ENCODE measurements at regions not wholly inside any gene's neighbourhood (a gene's known extent, or its start where the extent isn't known, plus 50 kb on each side); places are given as distances from the start of the nearest gene placed in this dataset.

DNA sequence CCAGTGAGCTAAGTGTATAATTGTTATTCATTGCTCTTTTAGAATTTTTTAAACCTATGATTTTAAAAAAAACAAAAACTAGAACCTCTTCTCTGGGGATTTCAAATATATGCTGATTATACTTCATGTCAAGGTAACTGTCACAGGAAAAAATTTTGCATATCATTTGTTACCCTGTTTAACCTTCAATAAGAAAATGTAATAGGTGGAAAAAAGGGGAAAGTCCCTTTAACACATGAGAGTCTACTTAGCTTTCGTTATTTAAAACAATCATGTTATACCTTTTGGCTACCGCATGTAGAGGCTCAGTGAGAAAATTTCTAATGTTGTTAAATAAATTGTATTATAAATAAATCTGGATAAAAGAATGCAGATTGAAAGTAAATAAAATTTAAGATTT is 190.1 kb upstream of the AKR1E2 start:
- no TSS peak for BruUV-seq (replicated peaks)
- 7% methylated on average over 2 of the region's 2 CpGs for WGBS (ENCODE audit: insufficient coverage, low coverage, missing lambda C conversion rate)
- CTCF ChIA-PET (ENCODE audit: low intra/inter-chr PET ratio) = no interaction called here

DNA sequence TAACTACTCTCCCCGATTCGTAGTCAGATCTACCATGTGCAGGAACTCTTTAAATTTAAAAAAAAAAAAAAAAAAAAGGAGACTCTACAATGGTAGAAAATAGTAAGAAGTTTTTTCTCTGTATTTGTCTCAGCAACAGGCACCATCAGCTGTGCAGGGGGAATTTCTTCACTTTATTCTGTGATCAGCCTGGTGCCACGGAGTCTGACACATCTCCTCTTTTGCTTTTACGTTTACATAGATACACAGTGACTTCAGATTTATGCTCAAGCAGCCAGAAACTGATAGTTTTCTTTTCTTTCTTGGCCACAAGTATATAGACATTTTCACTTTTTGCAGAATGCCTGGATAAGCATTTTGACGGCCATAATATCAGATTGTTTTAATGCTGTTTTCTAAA is 190.6 kb upstream of the AKR1E2 start:
- POLR2A ChIA-PET = no interaction called here
- TF ChIP-seq ZSCAN29 (IDR thresholded peaks at IDR 0.05) (no peak), ZNF184 (CRISPR knock-in tag; IDR thresholded peaks at IDR 0.05) (no peak), TAL1 (IDR thresholded peaks at IDR 0.05) (no peak), MCM2 (IDR thresholded peaks at IDR 0.05; ENCODE audit: low read depth) (no peak), THRAP3 (IDR thresholded peaks at IDR 0.05; ENCODE audit: borderline replicate concordance) (no peak), POLR2AphosphoS5 (IDR thresholded peaks at IDR 0.05; ENCODE audit: control insufficient read depth, insufficient read depth, low read depth, low read length) (no peak), TRIM24 (IDR thresholded peaks at IDR 0.05) (no peak), PPARD (CRISPR knock-in tag; IDR thresholded peaks at IDR 0.05) (no peak)
- TF ChIP-seq, protein P1, sequence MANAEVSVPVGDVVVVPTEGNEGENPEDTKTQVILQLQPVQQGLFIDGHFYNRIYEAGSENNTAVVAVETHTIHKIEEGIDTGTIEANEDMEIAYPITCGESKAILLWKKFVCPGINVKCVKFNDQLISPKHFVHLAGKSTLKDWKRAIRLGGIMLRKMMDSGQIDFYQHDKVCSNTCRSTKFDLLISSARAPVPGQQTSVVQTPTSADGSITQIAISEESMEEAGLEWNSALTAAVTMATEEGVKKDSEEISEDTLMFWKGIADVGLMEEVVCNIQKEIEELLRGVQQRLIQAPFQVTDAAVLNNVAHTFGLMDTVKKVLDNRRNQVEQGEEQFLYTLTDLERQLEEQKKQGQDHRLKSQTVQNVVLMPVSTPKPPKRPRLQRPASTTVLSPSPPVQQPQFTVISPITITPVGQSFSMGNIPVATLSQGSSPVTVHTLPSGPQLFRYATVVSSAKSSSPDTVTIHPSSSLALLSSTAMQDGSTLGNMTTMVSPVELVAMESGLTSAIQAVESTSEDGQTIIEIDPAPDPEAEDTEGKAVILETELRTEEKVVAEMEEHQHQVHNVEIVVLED (CRISPR knock-in tag; IDR thresholded peaks at IDR 0.05) = no peak
- TF ChIP-seq, protein P2, sequence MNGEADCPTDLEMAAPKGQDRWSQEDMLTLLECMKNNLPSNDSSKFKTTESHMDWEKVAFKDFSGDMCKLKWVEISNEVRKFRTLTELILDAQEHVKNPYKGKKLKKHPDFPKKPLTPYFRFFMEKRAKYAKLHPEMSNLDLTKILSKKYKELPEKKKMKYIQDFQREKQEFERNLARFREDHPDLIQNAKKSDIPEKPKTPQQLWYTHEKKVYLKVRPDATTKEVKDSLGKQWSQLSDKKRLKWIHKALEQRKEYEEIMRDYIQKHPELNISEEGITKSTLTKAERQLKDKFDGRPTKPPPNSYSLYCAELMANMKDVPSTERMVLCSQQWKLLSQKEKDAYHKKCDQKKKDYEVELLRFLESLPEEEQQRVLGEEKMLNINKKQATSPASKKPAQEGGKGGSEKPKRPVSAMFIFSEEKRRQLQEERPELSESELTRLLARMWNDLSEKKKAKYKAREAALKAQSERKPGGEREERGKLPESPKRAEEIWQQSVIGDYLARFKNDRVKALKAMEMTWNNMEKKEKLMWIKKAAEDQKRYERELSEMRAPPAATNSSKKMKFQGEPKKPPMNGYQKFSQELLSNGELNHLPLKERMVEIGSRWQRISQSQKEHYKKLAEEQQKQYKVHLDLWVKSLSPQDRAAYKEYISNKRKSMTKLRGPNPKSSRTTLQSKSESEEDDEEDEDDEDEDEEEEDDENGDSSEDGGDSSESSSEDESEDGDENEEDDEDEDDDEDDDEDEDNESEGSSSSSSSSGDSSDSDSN (IDR thresholded peaks at IDR 0.05; ENCODE audit: borderline replicate concordance in 1 of 2, low read depth in 2 of 2, low read length in 2 of 2) = no peak

More for the DNA sequence above, 190.1 kb upstream of the AKR1E2 start:
- intact Hi-C loops (cut with micrococcal nuclease) = no loop called here
- Histone ChIP-seq H3K4me2 (ENCODE audit: insufficient read depth, low read length) (no peak overlapping the region), H3K9ac (ENCODE audit: insufficient read depth in 1 of 2, low read depth in 2 of 2, low read length in 2 of 2) (no peak overlapping the region), H3K79me2 (ENCODE audit: control insufficient read depth, insufficient read depth, low read length) (no peaks in the 10 kb centered on the region), H3K4me1 (replicated peaks in 1 of 2; ENCODE audit: control insufficient read depth in 2 of 2, insufficient read depth in 2 of 2, low read length in 2 of 2) (no peaks in the 10 kb centered on the region), H3K27me3 (ENCODE audit: control insufficient read depth in 2 of 2, insufficient read depth in 2 of 2, low read length in 2 of 2) (peaks cover 2 to 16% of the 10 kb centered on the region in 2 experiments; a peak in 3 of 5 replicates), H3K9me3 (replicated peaks; ENCODE audit: control insufficient read depth, insufficient read depth, low read depth, low read length) (no peaks in the 10 kb centered on the region), H3K4me3 (no peak overlapping the region), H4K20me1 (replicated peaks; ENCODE audit: control insufficient read depth, insufficient read depth, low read length) (no peaks in the 10 kb centered on the region), H2AFZ (ENCODE audit: low read depth, low read length) (no peak overlapping the region), H3K27ac (ENCODE audit: extremely low read depth, low read depth, low read length) (no peak overlapping the region), H3K9me1 (ENCODE audit: control insufficient read depth, insufficient read depth, low read length) (no peaks in the 10 kb centered on the region), H3K36me3 (ENCODE audit: control insufficient read depth, insufficient read depth, low read length) (no peaks in the 10 kb centered on the region)
- in situ Hi-C loops (cut with MboI) = no loop called here
- DNase-seq (ENCODE audit: extremely low read depth in 1 of 4, low spot score in 3 of 4) = no peak
- no peak for FAIRE-seq
- TF ChIP-seq ZKSCAN3 (CRISPR knock-in tag; IDR thresholded peaks at IDR 0.05) (no peak), CREBBP (IDR thresholded peaks at IDR 0.05; ENCODE audit: low read depth, low read length) (no peak), BACH1 (tag; IDR thresholded peaks at IDR 0.05) (no peak), FUS (optimal IDR thresholded peaks at IDR 0.05; ENCODE audit: low read depth, low read length) (no peak), MAZ (CRISPR knock-in tag; conservative IDR thresholded peaks at IDR 0.05 in 1 of 2, IDR thresholded peaks at IDR 0.05 in 1 of 2) (no peak)
- TF ChIP-seq, protein P3, sequence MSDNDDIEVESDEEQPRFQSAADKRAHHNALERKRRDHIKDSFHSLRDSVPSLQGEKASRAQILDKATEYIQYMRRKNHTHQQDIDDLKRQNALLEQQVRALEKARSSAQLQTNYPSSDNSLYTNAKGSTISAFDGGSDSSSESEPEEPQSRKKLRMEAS (CRISPR knock-in tag; IDR thresholded peaks at IDR 0.05) = no peak
- no peak for ATAC-seq
- POLR2A ChIA-PET = no interaction called here

More for the DNA sequence above, 190.6 kb upstream of the AKR1E2 start:
- 0% methylated on average over 5 of the region's 5 CpGs for WGBS (ENCODE audit: insufficient coverage, low coverage, missing lambda C conversion rate)
- no peak overlapping the region for H3K9ac ChIP-seq (ENCODE audit: insufficient read depth in 1 of 2, low read depth in 2 of 2, low read length in 2 of 2)
- no peak overlapping the region for H3K27ac ChIP-seq (ENCODE audit: extremely low read depth, low read depth, low read length)
- ATAC-seq (no peak), FAIRE-seq (no peak), DNase-seq (ENCODE audit: extremely low read depth in 1 of 4, low spot score in 3 of 4) (no peak)
- no peaks in the 10 kb centered on the region for H3K4me1 ChIP-seq (replicated peaks in 1 of 2; ENCODE audit: control insufficient read depth in 2 of 2, insufficient read depth in 2 of 2, low read length in 2 of 2)
- H3K9me1 ChIP-seq (ENCODE audit: control insufficient read depth, insufficient read depth, low read length) = no peaks in the 10 kb centered on the region
- H3K27me3 ChIP-seq (ENCODE audit: control insufficient read depth in 2 of 2, insufficient read depth in 2 of 2, low read length in 2 of 2) = peaks cover 2 to 16% of the 10 kb centered on the region in 2 experiments; a peak in 3 of 5 replicates
- H3K36me3 ChIP-seq (ENCODE audit: control insufficient read depth, insufficient read depth, low read length) = no peaks in the 10 kb centered on the region
- no TSS peak for BruUV-seq (replicated peaks)
- CTCF ChIA-PET (ENCODE audit: low intra/inter-chr PET ratio) = no interaction called here
- no peaks in the 10 kb centered on the region for H3K9me3 ChIP-seq (replicated peaks; ENCODE audit: control insufficient read depth, insufficient read depth, low read depth, low read length)
- H4K20me1 ChIP-seq (replicated peaks; ENCODE audit: control insufficient read depth, insufficient read depth, low read length) = no peaks in the 10 kb centered on the region
- H2AFZ ChIP-seq (ENCODE audit: low read depth, low read length) = no peak overlapping the region
- H3K4me2 ChIP-seq (ENCODE audit: insufficient read depth, low read length) = no peak overlapping the region
- no peaks in the 10 kb centered on the region for H3K79me2 ChIP-seq (ENCODE audit: control insufficient read depth, insufficient read depth, low read length)
- in situ Hi-C loops (cut with MboI) (no loop called here), intact Hi-C loops (cut with micrococcal nuclease) (no loop called here)
- no peak overlapping the region for H3K4me3 ChIP-seq

All from K562 (cell line).